ENCODE measurements at regions not wholly inside any gene's neighbourhood (a gene's known extent, or its start where the extent isn't known, plus 50 kb on each side); places are given as distances from the start of the nearest gene placed in this dataset.
"Not testable (repeated sequence)": the region's sequence is repeated elsewhere in the genome, so short reads cannot be mapped to it uniquely, and the experiment has no call there.

DNA sequence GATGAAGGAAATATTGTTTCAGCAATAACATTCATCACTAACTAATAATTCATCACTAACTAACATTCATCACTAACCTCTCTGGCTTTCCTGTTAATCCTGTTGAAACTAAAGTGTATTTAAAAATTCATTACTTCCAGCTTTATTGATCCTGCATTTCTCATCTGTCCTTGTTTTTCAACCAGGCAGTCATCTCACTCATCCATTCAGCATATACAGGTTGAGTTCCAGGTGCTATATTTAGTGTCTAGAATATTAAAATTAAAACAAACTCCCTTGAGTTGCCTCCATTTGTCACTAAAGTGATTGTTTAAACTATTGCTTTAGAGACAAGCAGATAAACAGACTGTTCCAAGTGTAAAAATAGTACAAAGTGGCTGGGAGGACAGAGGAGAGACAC, 58.1 kb downstream of the ATXN7L3B start:
- DNase-seq (ENCODE audit: low read depth in 2 of 2) = no peak

DNA sequence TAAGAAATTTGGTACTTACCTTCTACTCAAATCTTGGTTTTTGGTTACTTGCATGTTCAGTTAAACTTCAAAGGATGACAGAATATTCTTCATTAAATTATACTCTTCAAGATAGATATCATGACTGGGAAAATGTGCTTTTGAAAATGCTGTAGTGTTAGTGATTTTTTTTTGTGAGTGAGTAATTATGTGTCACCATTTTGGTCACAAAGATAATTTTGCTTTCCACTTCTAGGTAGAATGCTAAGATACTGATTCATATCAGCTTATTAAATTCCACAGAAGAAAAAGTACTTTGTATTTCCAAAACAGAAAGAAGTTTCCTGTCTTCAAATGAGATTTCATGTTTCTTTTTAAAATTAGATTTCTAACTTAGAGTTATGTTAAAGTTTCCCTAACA, 61.2 kb downstream of the ATXN7L3B start:
- DNase-seq (ENCODE audit: low read depth in 2 of 2) = no peak

- DNase-seq (ENCODE audit: low read depth in 2 of 2) = no peak
Measured at GRCh38 chr12:74599932-74600331, 62.3 kb downstream of the ATXN7L3B start.

DNA sequence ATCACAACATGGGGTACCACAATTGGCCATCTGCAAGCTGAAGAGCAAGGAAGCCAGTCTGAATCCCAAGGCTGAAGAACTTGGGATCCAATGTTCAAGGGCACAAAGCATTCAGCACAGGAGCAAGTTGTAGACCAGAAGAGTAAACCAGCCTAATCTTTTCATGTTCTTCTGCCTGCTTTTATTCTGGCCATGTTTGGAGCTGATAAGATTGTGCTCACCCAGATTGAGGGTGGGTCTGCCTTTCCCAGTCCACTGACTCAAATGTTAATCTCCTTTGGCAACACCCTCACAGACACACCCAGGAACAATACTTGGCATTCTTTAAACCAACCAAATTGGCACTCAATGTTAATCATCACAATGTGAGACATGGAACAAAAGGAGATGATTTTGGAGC, 63.2 kb downstream of the ATXN7L3B start:
- not testable (repeated sequence) for DNase-seq (ENCODE audit: low read depth in 2 of 2)

DNA sequence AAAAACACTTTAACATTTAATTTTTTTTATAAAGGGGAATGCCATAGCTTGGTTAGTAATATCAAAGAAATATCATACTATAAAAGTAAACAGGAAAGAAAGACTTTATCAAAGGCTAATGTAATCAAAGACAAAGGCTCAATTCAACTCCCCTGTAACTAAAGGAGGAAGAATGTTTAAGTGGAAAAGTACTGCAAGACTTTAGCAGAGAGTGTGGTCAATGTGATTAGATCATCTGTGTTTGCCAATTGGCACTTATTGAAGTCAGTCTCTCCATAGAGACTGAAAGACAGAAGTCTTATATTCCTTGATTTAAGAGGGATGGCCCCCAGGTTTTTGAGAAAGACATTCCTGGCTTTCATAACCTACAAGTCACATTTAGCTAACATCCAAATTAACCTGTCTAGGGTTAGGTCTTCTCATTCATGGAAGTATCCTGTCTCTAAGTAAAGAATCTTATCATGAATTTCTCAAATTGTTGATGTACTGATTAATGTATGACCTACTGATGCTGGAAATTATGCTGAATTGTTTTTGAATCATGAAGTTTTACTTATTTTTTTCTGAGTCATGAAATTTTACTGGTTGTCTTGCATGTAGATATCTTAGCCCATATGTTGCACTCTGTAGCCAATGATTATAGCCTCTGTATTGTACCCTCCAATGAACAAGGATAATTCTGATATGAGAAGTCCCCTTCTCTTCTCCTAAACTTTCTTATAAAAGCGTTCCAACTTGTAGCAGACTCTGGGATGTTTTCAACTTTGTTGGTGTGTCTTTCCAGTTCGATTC, 65.4 kb downstream of the ATXN7L3B start:
- no peak for DNase-seq (ENCODE audit: low read depth in 2 of 2)

DNA sequence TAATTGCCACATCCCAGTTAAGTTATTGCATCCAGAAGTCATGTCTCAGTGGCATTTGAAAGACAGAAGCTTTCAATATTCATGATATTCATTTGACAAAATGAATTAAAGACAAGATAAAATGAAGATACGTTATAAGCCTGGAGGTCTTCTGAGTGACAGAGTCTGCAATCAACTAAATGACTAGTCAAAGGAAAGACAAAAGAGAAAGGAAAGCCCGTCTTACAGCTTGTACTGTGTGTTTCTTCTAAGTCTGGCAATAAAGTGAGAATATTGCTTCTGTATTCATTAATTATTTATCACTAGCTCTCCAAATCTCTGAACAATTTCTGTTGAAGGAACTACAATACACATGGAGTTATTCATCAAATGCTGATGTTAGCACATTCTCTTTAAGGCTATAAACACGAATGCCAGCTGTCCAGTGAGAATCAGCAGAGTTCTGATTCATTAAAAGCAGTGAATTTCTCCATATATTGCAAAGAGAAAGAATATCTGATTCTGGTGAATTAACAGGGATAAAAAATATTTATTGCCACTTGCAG, 70.7 kb downstream of the ATXN7L3B start:
- no peak for DNase-seq (ENCODE audit: low read depth in 2 of 2)

DNA sequence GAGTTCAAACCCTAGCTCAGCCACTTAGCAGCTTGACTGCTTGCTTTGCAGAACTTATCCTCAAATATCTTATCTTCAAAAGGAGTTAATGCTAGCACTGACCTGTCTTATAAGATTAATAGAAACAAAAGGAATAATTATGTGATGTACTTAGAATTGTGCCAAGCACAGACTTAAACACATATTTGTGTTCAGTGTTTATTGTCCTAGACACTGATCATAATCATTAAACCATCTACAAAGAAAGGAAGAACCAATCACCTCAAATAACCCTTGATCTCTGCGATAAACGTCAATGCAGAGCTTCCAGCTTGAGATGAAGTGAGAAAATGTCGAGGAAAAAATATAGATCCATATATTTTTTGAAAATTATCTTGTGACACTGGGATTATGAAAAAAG, 73.1 kb downstream of the ATXN7L3B start:
- no peak for DNase-seq (ENCODE audit: low read depth in 2 of 2)

DNA sequence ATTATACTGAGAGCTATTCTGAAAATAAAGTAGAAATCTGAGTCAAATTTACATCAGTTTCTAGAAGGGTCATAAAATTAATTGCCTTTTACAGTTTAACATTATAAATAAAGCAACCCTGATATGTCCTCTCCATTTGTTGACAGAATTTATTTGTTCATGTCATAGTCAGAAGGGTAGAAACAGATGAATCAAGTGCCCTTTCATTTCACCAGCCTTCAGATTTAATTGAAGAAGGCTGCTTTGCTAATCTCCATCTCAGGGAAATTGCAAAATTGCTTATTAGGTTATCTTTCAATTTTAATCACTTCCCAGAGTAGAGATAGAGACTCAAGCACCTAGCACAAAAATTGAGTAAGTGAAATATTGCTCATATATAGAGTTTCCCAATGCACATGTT, 76.8 kb downstream of the ATXN7L3B start:
- no peak for DNase-seq (ENCODE audit: low read depth in 2 of 2)

DNA sequence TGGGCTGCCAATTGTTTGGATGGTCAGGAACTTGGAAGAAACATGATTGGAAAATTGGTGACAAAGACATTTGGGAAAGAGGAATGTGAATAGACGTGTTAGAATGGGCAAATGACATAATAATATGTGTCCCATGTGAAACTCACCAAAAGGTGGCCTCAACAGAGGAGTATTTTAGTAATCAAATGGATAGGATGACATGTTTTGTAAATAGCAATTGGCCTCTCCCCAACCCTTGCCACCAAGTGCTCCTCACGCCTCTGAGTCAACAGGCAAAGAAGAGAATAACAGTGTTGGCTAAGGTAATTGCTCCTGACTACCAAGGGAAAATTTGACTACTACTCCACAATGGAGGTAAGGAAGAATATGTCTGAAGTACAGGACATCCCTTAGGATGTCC, 81.4 kb downstream of the ATXN7L3B start:
- no peak for DNase-seq (ENCODE audit: low read depth in 2 of 2)

GRCh38 chr12:74619884-74620283, 82.2 kb downstream of the ATXN7L3B start:
- no peak for DNase-seq (ENCODE audit: low read depth in 2 of 2)

GRCh38 chr12:74620921-74621320, 83.3 kb downstream of the ATXN7L3B start:
- no peak for DNase-seq (ENCODE audit: low read depth in 2 of 2)

DNA sequence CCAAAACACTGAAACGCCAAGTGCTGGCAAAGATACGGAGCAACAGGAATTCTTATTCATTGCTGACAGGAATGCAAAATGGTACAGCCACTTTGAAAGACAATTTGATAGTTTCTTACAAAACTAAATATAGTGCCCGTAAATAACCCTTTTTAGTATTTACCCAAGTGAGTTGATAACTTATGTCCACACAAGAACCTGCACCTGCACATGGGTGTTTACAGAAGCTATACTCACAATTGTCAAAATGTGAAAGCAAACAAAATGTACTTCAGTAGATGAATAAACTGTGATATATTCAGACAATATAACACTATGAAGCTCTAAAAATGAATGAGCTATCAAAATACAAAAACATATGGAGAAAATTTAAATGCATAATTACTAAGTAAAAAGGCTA, 86.6 kb downstream of the ATXN7L3B start:
- no peak for DNase-seq (ENCODE audit: low read depth in 2 of 2)

GRCh38 chr12:74626397-74626796, 88.8 kb downstream of the ATXN7L3B start:
- no peak for DNase-seq (ENCODE audit: low read depth in 2 of 2)

DNA sequence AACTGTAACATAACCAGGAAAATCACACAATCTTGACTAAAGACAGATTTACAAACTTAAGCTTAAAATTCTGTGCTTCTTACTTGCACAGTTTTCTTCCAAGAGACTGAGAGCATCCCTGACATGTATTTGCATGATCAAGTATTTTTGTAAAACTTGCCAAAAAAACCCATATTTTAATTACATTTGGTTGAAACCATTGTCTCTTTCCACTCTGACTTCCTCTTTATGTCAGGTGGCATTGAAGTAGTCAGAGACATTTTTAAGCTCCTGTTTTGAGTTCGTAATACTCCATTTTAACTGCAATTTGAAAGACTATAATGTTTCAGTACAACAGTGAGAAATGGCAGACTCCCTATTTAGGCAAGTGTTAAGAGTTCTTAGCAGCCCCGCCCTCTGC, 103.6 kb downstream of the ATXN7L3B start:
- no peak for DNase-seq (ENCODE audit: low read depth in 2 of 2)

- no peak for DNase-seq (ENCODE audit: low read depth in 2 of 2)
Measured at GRCh38 chr12:74641694-74642093, 104.1 kb downstream of the ATXN7L3B start.

GRCh38 chr12:74644681-74645080, 107.0 kb downstream of the ATXN7L3B start:
- DNase-seq (ENCODE audit: low read depth in 2 of 2) = no peak

DNA sequence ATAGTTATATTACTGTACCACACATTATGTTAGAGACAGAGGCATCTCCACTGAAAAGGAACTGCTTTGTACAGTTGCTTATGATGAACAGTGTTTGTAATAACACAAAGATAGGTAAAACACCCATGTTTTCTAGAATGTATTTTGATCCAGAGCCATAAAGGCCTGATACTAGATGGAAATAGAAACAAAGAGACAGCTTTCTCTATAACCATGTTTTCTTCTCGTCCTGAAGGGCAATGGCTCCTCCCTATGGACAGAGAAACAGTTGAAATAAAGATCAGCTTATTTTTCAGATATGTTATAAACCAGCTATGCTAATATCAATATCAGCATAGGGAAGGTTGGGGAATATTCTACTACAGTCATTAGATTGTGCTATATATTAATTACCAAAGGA, 109.2 kb downstream of the ATXN7L3B start:
- no peak for DNase-seq (ENCODE audit: low read depth in 2 of 2)

- DNase-seq (ENCODE audit: low read depth in 2 of 2) = no peak
Measured at GRCh38 chr12:74647256-74647655, 109.6 kb downstream of the ATXN7L3B start.

- DNase-seq (ENCODE audit: low read depth in 2 of 2) = no peak
Measured at GRCh38 chr12:74656251-74656650, 118.6 kb downstream of the ATXN7L3B start.

DNA sequence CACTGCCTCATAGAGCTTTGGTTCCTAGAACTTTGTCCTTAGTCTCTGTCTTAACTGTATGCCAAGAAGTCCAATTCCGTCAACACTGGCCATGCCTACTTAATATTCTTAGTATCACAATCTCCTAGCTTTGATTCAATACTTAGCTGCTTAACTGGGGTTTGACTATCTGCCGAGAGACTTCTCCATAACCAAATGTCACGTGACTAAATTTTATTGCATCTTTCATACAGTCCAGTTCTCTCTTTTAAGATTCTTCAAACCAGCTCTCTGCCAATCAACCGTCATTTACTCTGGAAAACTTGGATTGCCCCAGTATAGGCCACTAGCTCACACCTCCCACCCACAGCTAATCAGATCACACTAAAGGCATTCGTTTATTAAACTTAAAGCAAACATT, 122.8 kb downstream of the ATXN7L3B start:
- DNase-seq (ENCODE audit: low read depth in 2 of 2) = no peak

DNA sequence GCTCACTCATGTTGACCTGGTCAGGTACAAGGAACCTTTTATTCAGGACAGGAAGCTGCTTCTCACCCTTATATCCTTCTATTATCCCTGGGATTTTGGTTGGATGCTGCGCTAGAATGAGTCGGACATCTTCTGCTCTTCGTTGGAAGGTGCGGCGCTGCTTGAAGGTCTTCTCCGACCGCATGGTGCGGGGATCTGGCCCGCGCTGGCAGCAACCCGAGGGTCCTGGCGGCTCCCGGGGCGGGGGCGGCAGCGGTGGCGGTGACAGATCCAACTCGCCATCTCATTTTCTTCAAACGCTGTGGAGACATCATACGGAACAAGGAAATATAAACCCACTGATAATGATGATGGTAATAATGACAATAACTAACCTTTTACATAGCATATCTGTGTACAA, 126.3 kb downstream of the ATXN7L3B start:
- no peak for DNase-seq (ENCODE audit: low read depth in 2 of 2)

DNA sequence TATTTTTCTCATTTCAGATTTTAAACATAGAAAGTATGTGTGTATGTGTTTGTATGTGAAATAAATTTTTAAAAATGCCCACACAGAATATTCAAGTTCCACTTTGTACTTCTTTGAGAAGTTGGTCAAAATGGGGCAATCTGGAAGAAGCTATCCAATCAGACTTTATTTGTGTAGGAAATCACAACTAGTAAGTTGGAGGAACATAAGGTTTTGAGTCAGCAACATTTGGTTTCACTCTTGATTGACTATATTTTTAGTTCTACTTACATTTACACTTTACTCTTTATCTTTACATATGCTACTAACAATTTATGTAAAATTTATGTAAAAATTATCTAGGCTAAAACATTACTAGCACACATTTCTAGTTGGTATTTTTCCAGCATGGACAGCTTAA, 128.1 kb downstream of the ATXN7L3B start:
- no peak for DNase-seq (ENCODE audit: low read depth in 2 of 2)

DNA sequence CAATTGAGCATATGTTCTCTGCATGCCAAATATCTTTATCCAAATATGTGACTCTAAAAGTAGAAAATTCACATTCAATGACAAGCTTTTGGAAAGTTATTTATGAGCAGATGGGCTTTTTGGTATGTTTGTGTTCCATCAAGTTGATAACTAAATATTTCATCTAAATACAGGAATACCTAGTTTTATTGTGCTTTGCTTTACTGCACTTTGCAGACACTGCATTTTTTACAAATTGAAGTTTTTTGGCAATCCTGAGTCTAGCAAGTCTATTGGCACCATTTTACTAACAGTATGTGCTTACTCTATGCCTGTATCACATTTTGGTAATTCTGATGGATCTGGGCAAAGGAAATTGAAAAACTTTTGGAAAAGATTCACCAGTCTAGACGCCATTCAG, 133.8 kb downstream of the ATXN7L3B start:
- no peak for DNase-seq (ENCODE audit: low read depth in 2 of 2)

DNA sequence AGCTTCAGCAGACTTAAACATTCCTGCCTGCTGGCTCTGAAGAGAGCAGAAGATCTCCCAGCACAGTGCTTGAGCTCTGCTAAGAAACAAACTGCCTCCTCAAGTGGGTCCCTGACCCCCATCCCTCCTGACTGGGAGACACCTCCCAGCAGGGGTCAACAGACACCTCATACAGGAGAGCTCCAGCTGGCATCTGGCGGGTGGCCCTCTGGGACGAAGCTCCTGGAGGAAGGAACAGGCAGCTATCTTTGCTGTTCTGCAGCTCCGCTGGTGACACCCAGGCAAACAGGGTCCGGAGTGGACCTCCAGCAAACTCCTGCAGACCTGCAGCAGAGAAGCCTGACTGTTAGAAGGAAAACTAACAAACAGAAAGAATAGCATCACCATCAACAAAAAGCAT, 139.3 kb downstream of the ATXN7L3B start:
- not testable (repeated sequence) for DNase-seq (ENCODE audit: low read depth in 2 of 2)
